ENCODE measurements at regions not wholly inside any gene's neighbourhood (a gene's known extent, or its start where the extent isn't known, plus 50 kb on each side); places are given as distances from the start of the nearest gene placed in this dataset.

- H3K36me3 ChIP-seq, result no peaks in the 10 kb centered on the region
- DNase-seq (peak in 1 of 5 donors; percentile 42), ATAC-seq (no peak)
- H3K9me3 ChIP-seq, result no peaks in the 10 kb centered on the region
- peaks cover 0 to 6% (median 0%) of the 10 kb centered on the region in 9 donors for H3K27me3 ChIP-seq
- TF ChIP-seq CTCF (IDR thresholded peaks at IDR 0.05), result no peak
- TF ChIP-seq POLR2A (IDR thresholded peaks at IDR 0.05), result no peak
- intact Hi-C loops (cut with DNase I), result no loop called here
- H3K27ac ChIP-seq, result no peak overlapping the region
- 81 to 92% (median 88%) methylated on average over 7 to 9 of the region's 9 CpGs for WGBS, 4 donors
- no peak overlapping the region for H3K4me3 ChIP-seq
- H3K4me1 ChIP-seq, result no peaks in the 10 kb centered on the region
Measured at GRCh38 chr3:13165576-13165975, 92.3 kb upstream of the IQSEC1 start.

- DNase-seq (peak in 1 of 5 donors; percentile 14), ATAC-seq (no peak)
- Histone ChIP-seq H3K4me1 (no peaks in the 10 kb centered on the region), H3K27ac (no peak overlapping the region), H3K4me3 (no peak overlapping the region), H3K36me3 (no peaks in the 10 kb centered on the region), H3K9me3 (no peaks in the 10 kb centered on the region), H3K27me3 (peaks cover 0 to 6% (median 0%) of the 10 kb centered on the region in 9 donors)
- TF ChIP-seq POLR2A (IDR thresholded peaks at IDR 0.05) (no peak), CTCF (IDR thresholded peaks at IDR 0.05) (no peak)
- intact Hi-C loops (cut with DNase I), result no loop called here
- 74 to 77% (median 76%) methylated on average over 9 of the region's 9 CpGs for WGBS, 4 donors
Measured at GRCh38 chr3:13164893-13165492, 91.8 kb upstream of the IQSEC1 start.

- Histone ChIP-seq H3K27ac (no peak overlapping the region), H3K4me3 (no peak overlapping the region), H3K4me1 (no peaks in the 10 kb centered on the region), H3K27me3 (peaks cover 0 to 6% (median 0%) of the 10 kb centered on the region in 9 donors), H3K9me3 (no peaks in the 10 kb centered on the region), H3K36me3 (no peaks in the 10 kb centered on the region)
- TF ChIP-seq CTCF (IDR thresholded peaks at IDR 0.05) (no peak), POLR2A (IDR thresholded peaks at IDR 0.05) (no peak)
- 92 to 94% (median 94%) methylated on average over 16 of the region's 16 CpGs for WGBS, 4 donors
- DNase-seq (peak in 1 of 5 donors; percentile 49), ATAC-seq (no peak)
- intact Hi-C loops (cut with DNase I), result no loop called here
Measured at GRCh38 chr3:13163848-13164382, 90.7 kb upstream of the IQSEC1 start.

- TF ChIP-seq POLR2A (IDR thresholded peaks at IDR 0.05), result no peak
- no peak for TF ChIP-seq CTCF (IDR thresholded peaks at IDR 0.05)
- Histone ChIP-seq H3K27me3 (peaks cover 0 to 5% (median 0%) of the 10 kb centered on the region in 9 donors), H3K27ac (no peak overlapping the region), H3K36me3 (no peaks in the 10 kb centered on the region), H3K4me1 (no peaks in the 10 kb centered on the region), H3K9me3 (peaks cover 0 to 2% (median 0%) of the 10 kb centered on the region in 12 donors), H3K4me3 (no peak overlapping the region)
- peak in 1 of 5 donors; percentile 26 for DNase-seq
- ATAC-seq, result no peak
- WGBS, 4 donors, result 80 to 85% (median 82%) methylated on average over 9 of the region's 9 CpGs
- intact Hi-C loops (cut with DNase I), result no loop called here
Measured at GRCh38 chr3:13162549-13163320, 89.5 kb upstream of the IQSEC1 start.
